HCT116 (cell line): ENCODE measurements at regions not wholly inside any gene's neighbourhood (a gene's known extent, or its start where the extent isn't known, plus 50 kb on each side); places are given as distances from the start of the nearest gene placed in this dataset.

Experiments
- ATAC-seq: fragments of 200-7000 bp; cut with Tn5 transposase; 2 replicates; pipeline ENCODE4 v1.9.1; 2020; ENCODE audit warnings: mild to moderate bottlenecking, moderate library complexity
- BruUV-seq: library from RNA; stranded (reverse); fragments of 400-500 nt; replicated peaks from 2 replicates; lab custom pipeline; 2021; lab: Mats Ljungman, UMichigan
- CTCF ChIA-PET: fragments of 300-600 bp; sonication (Branson Sonifier 250); formaldehyde crosslinking; loops from one replicate; lab custom pipeline; 2021; ENCODE audit warnings: antibody characterized with exemption; lab: Charles Lee
- POLR2A ChIA-PET: fragments of 300-600, 350-600 bp; sonication (Branson Sonifier 250); formaldehyde crosslinking; loops from one replicate; lab custom pipeline; 2021; ENCODE audit warnings: antibody characterized with exemption; lab: Charles Lee
- RAD21 ChIA-PET, 2 experiments: fragments of 300-600 bp; sonication (Branson Sonifier 250); formaldehyde crosslinking; loops; one replicate each; lab custom pipeline; 2023; ENCODE audit warnings: low total read pairs in 2 of 2; ENCODE audit not compliant: uncharacterized antibody in 2 of 2, unreplicated experiment in 2 of 2, low non-redundant PET in 1 of 2; lab: Charles Lee
- DNase-seq: peaks from one replicate; pipeline ENCODE4 v3.0.0-alpha.2; 2010; ENCODE audit warnings: low read depth, low spot score
- H2AFZ ChIP-seq: fragments of 200-600 bp; shearing (Covaris generic), sonication (generic); 2 replicates; pipeline ENCODE4 v1.6.1; 2017; ENCODE audit warnings: low read depth, mixed run types, mixed read lengths, antibody characterized with exemption, low read length; ENCODE audit not compliant: poor library complexity, severe bottlenecking
- H3K27ac ChIP-seq: 2 replicates; pipeline ENCODE4 v1.5.1; 2012; ENCODE audit warnings: low read depth, low read length
- H3K27me3 ChIP-seq: fragments of 200-600 bp; sonication (generic); 2 replicates; pipeline ENCODE4 v1.6.1; 2016; ENCODE audit warnings: mixed run types, low read length, mixed read lengths; ENCODE audit not compliant: insufficient read depth
- H3K36me3 ChIP-seq, 2 experiments: fragments of 200-500 bp in 1 of 2; fragments of 200-600 bp in 1 of 2; sonication (Bioruptor generic) in 1 of 2; sonication (generic) in 1 of 2; 2 replicates each; pipeline versions ENCODE4 v1.5.1 to v1.6.1; 2014 to 2016; ENCODE audit warnings: low read length in 2 of 2, inconsistent platforms in 1 of 2, mixed read lengths in 1 of 2, mixed run types in 1 of 2; ENCODE audit not compliant: insufficient read depth in 2 of 2, control insufficient read depth in 1 of 2
- H3K4me1 ChIP-seq, 2 experiments: fragments of 200-600 bp in 1 of 2; sonication (generic) in 1 of 2; 2 replicates each; pipeline versions ENCODE4 v1.5.1 to v1.6.1; 2012 to 2017; ENCODE audit warnings: low read length in 2 of 2, inconsistent platforms in 1 of 2, mild to moderate bottlenecking in 1 of 2, mixed read lengths in 1 of 2, mixed run types in 1 of 2, moderate library complexity in 1 of 2; ENCODE audit not compliant: insufficient read depth in 2 of 2, control insufficient read depth in 1 of 2
- H3K4me2 ChIP-seq: fragments of 200-600 bp; sonication (generic); 2 replicates; pipeline ENCODE4 v1.6.1; 2017; ENCODE audit warnings: mixed run types, low read length, mixed read lengths
- H3K4me3 ChIP-seq, 2 experiments: fragments of 200-600 bp in 1 of 2; sonication (generic) in 1 of 2; replicated peaks in 1 of 2; 2 replicates each; pipeline ENCODE4 v1.5.1; 2011 to 2016; ENCODE audit warnings: low read length in 2 of 2, control low read depth in 1 of 2, low read depth in 1 of 2, mild to moderate bottlenecking in 1 of 2, mixed read lengths in 1 of 2, mixed run types in 1 of 2
- H3K79me2 ChIP-seq: fragments of 200-600 bp; sonication (generic); 2 replicates; pipeline ENCODE4 v1.6.1; 2017; ENCODE audit warnings: mild to moderate bottlenecking, mixed run types, low read length, moderate library complexity, mixed read lengths; ENCODE audit not compliant: insufficient read depth
- H3K9ac ChIP-seq: fragments of 200-600 bp; sonication (generic); 2 replicates; pipeline ENCODE4 v1.6.1; 2016; ENCODE audit warnings: low read length, mixed read lengths
- H3K9me2 ChIP-seq: fragments of 200-600 bp; sonication (generic), shearing (Covaris generic); 2 replicates; pipeline ENCODE4 v1.6.1; 2017; ENCODE audit warnings: mixed run types, mild to moderate bottlenecking, moderate library complexity; ENCODE audit not compliant: insufficient read depth
- H3K9me3 ChIP-seq, 2 experiments: fragments of 200-500 bp in 1 of 2; fragments of 200-600 bp in 1 of 2; sonication (Bioruptor generic) in 1 of 2; sonication (generic) in 1 of 2; 2 replicates each; pipeline ENCODE4 v1.6.1; 2014 to 2017; ENCODE audit warnings: low read length in 2 of 2, mixed read lengths in 2 of 2, inconsistent platforms in 1 of 2, low read depth in 1 of 2, mild to moderate bottlenecking in 1 of 2, mixed run types in 1 of 2, moderate library complexity in 1 of 2; ENCODE audit not compliant: control insufficient read depth in 1 of 2, insufficient read depth in 1 of 2
- H4K20me1 ChIP-seq: fragments of 200-600 bp; sonication (generic), shearing (Covaris generic); 2 replicates; pipeline ENCODE4 v1.6.1; 2017; ENCODE audit warnings: mixed run types, mild to moderate bottlenecking, moderate library complexity; ENCODE audit not compliant: insufficient read depth
- CBX3 ChIP-seq: IDR thresholded peaks from 2 replicates; pipeline ENCODE4 v1.6.1; 2012; ENCODE audit warnings: low read depth
- CEBPB ChIP-seq: IDR thresholded peaks from 2 replicates; pipeline ENCODE4 v1.6.1; 2012; ENCODE audit warnings: low read depth
- EGR1 ChIP-seq: IDR thresholded peaks from 2 replicates; pipeline ENCODE4 v1.6.1; 2012; ENCODE audit warnings: low read depth
- EZH2 ChIP-seq: fragments of 200-600 bp; sonication (generic); IDR thresholded peaks from 2 replicates; pipeline ENCODE4 v1.6.1; 2017; ENCODE audit warnings: antibody characterized with exemption, mixed run types
- EZH2phosphoT487 ChIP-seq: fragments of 200-600 bp; IDR thresholded peaks from 2 replicates; pipeline ENCODE4 v1.6.1; 2018; ENCODE audit warnings: antibody characterized with exemption, borderline replicate concordance
- FOSL1 ChIP-seq: IDR thresholded peaks from 2 replicates; pipeline ENCODE4 v1.6.1; 2012; ENCODE audit warnings: low read depth
- JUND ChIP-seq: IDR thresholded peaks from 2 replicates; pipeline ENCODE4 v1.6.1; 2012
- POLR2A ChIP-seq: IDR thresholded peaks from 2 replicates; pipeline ENCODE4 v1.7.0; 2011; ENCODE audit warnings: borderline replicate concordance; ENCODE audit not compliant: insufficient read depth, insufficient read length; ENCODE audit errors: extremely low read depth
- SRF ChIP-seq: IDR thresholded peaks from 2 replicates; pipeline ENCODE4 v1.6.1; 2012; ENCODE audit warnings: low read depth
- TCF7L2 ChIP-seq: IDR thresholded peaks from 2 replicates; pipeline ENCODE4 v1.7.0; 2011; ENCODE audit warnings: borderline replicate concordance, inconsistent platforms; ENCODE audit not compliant: insufficient read depth, insufficient read length; ENCODE audit errors: extremely low read depth
- YY1 ChIP-seq: IDR thresholded peaks from 2 replicates; pipeline ENCODE4 v1.6.1; 2011; ENCODE audit warnings: low read length, low read depth, moderate library complexity, mild to moderate bottlenecking; ENCODE audit not compliant: insufficient replicate concordance; ENCODE audit errors: extremely low read depth
- ZFX ChIP-seq: fragments of 450-650 bp; IDR thresholded peaks from 2 replicates; pipeline ENCODE4 v1.6.1; 2017
- ZNF274 ChIP-seq: fragments of 200-500 bp; sonication (Bioruptor generic); IDR thresholded peaks from 2 replicates; pipeline ENCODE4 v1.6.1; 2014; ENCODE audit warnings: mild to moderate bottlenecking, low read depth, low read length, inconsistent platforms
- intact Hi-C: fragments of 100-400 bp; cut with micrococcal nuclease; formaldehyde crosslinking; loops from 2 replicates; pipeline ENCODE4 v1.10.0; 2022
- TF ChIP-seq, protein P1 (sequence below): IDR thresholded peaks from 2 replicates; pipeline ENCODE4 v1.6.1; 2012; ENCODE audit warnings: low read depth

DNA sequence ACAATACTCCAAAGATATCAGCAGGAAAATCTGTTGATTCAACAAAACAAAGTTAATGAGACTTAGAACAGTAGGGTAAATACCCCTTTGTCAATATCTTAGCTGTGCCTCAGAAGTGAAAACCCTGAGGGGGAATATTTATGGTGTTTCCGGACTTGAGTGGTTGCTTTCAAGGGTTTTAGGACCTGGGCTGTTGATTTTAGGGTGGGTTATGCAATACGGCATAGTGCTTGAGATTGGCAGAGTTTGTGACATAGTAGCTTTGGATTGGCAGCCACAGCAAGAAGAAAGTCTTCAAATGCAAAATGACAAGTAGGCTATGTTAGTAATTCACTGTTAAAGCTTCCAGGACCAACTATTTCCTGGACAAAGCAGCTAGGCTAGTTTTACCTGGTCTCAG lies 826.3 kb upstream of the CDH2 start:
- no peak overlapping the region for H2AFZ ChIP-seq
- intact Hi-C loops = no loop called here

More for the DNA sequence above, 826.3 kb upstream of the CDH2 start:
- DNase-seq = no peak
- Histone ChIP-seq H3K27me3 (no peaks in the 10 kb centered on the region), H4K20me1 (no peaks in the 10 kb centered on the region), H3K4me3 (no peak overlapping the region), H3K9me3 (peaks cover 0 to 4% of the 10 kb centered on the region in 2 experiments; a peak in 1 of 4 replicates), H3K27ac (no peak overlapping the region), H3K9me2 (no peaks in the 10 kb centered on the region), H3K36me3 (no peaks in the 10 kb centered on the region), H3K9ac (no peak overlapping the region), H3K79me2 (no peaks in the 10 kb centered on the region), H3K4me1 (no peaks in the 10 kb centered on the region), H3K4me2 (no peak overlapping the region)
- no peak for ATAC-seq
- ChIA-PET POLR2A (no interaction called here), CTCF (no interaction called here), RAD21 (no interaction called here)
- no TSS peak for BruUV-seq
- TF ChIP-seq, protein P1, sequence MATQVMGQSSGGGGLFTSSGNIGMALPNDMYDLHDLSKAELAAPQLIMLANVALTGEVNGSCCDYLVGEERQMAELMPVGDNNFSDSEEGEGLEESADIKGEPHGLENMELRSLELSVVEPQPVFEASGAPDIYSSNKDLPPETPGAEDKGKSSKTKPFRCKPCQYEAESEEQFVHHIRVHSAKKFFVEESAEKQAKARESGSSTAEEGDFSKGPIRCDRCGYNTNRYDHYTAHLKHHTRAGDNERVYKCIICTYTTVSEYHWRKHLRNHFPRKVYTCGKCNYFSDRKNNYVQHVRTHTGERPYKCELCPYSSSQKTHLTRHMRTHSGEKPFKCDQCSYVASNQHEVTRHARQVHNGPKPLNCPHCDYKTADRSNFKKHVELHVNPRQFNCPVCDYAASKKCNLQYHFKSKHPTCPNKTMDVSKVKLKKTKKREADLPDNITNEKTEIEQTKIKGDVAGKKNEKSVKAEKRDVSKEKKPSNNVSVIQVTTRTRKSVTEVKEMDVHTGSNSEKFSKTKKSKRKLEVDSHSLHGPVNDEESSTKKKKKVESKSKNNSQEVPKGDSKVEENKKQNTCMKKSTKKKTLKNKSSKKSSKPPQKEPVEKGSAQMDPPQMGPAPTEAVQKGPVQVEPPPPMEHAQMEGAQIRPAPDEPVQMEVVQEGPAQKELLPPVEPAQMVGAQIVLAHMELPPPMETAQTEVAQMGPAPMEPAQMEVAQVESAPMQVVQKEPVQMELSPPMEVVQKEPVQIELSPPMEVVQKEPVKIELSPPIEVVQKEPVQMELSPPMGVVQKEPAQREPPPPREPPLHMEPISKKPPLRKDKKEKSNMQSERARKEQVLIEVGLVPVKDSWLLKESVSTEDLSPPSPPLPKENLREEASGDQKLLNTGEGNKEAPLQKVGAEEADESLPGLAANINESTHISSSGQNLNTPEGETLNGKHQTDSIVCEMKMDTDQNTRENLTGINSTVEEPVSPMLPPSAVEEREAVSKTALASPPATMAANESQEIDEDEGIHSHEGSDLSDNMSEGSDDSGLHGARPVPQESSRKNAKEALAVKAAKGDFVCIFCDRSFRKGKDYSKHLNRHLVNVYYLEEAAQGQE = no peak
- TF ChIP-seq POLR2A (no peak), ZNF274 (no peak), SRF (no peak), TCF7L2 (no peak), EGR1 (no peak), CBX3 (no peak), ZFX (no peak), JUND (no peak), CEBPB (no peak), EZH2 (no peak), FOSL1 (no peak), YY1 (no peak), EZH2phosphoT487 (no peak)
- TF ChIP-seq, all 23 proteins: peak for 0
